ENCODE measurements at regions not wholly inside any gene's neighbourhood (a gene's known extent, or its start where the extent isn't known, plus 50 kb on each side); places are given as distances from the start of the nearest gene placed in this dataset.

DNA sequence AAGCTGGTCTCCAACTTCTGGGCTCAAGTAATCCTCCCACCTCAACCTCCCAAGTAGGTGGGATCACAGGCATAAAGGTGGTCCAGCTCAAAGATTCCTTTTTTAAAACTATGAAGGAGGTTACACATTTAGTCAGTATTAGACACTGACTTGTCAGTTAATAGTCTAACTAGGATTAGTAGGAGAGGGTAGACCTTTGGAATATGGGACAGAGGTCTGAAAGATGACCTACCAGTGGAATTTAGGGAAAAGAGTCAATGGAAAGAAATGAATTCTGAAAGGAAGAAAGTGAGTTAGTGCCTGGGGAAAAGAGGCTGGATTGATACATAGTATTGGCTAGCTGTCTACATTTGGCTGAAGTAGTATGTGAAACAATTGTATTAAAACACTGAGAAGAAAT lies 220.7 kb downstream of the MZT1 start:
- H3K4me3 ChIP-seq (replicated peaks; ENCODE audit: insufficient read depth, low read length), result no peak overlapping the region
- DNase-seq (ENCODE audit: low read depth in 1 of 2, low spot score in 1 of 2), result no peak
- no peaks in the 10 kb centered on the region for H3K27me3 ChIP-seq (ENCODE audit: insufficient read depth, poor library complexity, severe bottlenecking)
- TF ChIP-seq POLR2AphosphoS5 (IDR thresholded peaks at IDR 0.05; ENCODE audit: low read depth) (no peak), SPI1 (IDR thresholded peaks at IDR 0.05; ENCODE audit: borderline replicate concordance, low read depth) (no peak), GABPA (IDR thresholded peaks at IDR 0.05; ENCODE audit: low read depth) (no peak)
- TF ChIP-seq, protein P1, sequence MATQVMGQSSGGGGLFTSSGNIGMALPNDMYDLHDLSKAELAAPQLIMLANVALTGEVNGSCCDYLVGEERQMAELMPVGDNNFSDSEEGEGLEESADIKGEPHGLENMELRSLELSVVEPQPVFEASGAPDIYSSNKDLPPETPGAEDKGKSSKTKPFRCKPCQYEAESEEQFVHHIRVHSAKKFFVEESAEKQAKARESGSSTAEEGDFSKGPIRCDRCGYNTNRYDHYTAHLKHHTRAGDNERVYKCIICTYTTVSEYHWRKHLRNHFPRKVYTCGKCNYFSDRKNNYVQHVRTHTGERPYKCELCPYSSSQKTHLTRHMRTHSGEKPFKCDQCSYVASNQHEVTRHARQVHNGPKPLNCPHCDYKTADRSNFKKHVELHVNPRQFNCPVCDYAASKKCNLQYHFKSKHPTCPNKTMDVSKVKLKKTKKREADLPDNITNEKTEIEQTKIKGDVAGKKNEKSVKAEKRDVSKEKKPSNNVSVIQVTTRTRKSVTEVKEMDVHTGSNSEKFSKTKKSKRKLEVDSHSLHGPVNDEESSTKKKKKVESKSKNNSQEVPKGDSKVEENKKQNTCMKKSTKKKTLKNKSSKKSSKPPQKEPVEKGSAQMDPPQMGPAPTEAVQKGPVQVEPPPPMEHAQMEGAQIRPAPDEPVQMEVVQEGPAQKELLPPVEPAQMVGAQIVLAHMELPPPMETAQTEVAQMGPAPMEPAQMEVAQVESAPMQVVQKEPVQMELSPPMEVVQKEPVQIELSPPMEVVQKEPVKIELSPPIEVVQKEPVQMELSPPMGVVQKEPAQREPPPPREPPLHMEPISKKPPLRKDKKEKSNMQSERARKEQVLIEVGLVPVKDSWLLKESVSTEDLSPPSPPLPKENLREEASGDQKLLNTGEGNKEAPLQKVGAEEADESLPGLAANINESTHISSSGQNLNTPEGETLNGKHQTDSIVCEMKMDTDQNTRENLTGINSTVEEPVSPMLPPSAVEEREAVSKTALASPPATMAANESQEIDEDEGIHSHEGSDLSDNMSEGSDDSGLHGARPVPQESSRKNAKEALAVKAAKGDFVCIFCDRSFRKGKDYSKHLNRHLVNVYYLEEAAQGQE (IDR thresholded peaks at IDR 0.05; ENCODE audit: insufficient replicate concordance, low read depth), result no peak
- TF ChIP-seq, protein P2, sequence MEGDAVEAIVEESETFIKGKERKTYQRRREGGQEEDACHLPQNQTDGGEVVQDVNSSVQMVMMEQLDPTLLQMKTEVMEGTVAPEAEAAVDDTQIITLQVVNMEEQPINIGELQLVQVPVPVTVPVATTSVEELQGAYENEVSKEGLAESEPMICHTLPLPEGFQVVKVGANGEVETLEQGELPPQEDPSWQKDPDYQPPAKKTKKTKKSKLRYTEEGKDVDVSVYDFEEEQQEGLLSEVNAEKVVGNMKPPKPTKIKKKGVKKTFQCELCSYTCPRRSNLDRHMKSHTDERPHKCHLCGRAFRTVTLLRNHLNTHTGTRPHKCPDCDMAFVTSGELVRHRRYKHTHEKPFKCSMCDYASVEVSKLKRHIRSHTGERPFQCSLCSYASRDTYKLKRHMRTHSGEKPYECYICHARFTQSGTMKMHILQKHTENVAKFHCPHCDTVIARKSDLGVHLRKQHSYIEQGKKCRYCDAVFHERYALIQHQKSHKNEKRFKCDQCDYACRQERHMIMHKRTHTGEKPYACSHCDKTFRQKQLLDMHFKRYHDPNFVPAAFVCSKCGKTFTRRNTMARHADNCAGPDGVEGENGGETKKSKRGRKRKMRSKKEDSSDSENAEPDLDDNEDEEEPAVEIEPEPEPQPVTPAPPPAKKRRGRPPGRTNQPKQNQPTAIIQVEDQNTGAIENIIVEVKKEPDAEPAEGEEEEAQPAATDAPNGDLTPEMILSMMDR (IDR thresholded peaks at IDR 0.05; ENCODE audit: insufficient read depth, low read length), result no peak
- H3K27ac ChIP-seq (replicated peaks), result no peak overlapping the region

DNA sequence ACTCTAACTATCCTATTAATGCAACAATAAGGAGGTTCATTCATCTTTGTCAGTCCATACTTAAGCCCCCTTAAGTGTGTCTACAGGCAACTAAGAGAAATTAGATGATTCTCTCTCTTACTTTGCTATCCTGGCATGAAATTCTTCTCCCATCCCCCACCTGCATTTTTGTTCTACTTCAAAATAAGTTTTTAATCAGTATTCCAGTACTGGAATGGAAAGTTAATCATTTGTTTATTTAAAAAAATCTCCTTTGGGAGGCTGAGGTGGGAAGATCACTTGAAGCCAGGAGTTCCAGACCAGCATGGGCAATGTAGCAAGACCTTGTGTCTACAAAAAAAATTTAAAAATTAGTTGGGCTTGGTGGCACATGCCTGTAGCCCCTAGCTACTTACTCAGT lies 222.1 kb downstream of the MZT1 start:
- Histone ChIP-seq H3K27ac (replicated peaks) (no peak overlapping the region), H3K27me3 (ENCODE audit: insufficient read depth, poor library complexity, severe bottlenecking) (no peaks in the 10 kb centered on the region), H3K4me3 (replicated peaks; ENCODE audit: insufficient read depth, low read length) (no peak overlapping the region)
- DNase-seq (ENCODE audit: low read depth in 1 of 2, low spot score in 1 of 2), result no peak
- TF ChIP-seq POLR2AphosphoS5 (IDR thresholded peaks at IDR 0.05; ENCODE audit: low read depth) (no peak), GABPA (IDR thresholded peaks at IDR 0.05; ENCODE audit: low read depth) (no peak), SPI1 (IDR thresholded peaks at IDR 0.05; ENCODE audit: borderline replicate concordance, low read depth) (no peak)
- TF ChIP-seq, protein P1 (IDR thresholded peaks at IDR 0.05; ENCODE audit: insufficient replicate concordance, low read depth), result no peak
- TF ChIP-seq, protein P2 (IDR thresholded peaks at IDR 0.05; ENCODE audit: insufficient read depth, low read length), result no peak

DNA sequence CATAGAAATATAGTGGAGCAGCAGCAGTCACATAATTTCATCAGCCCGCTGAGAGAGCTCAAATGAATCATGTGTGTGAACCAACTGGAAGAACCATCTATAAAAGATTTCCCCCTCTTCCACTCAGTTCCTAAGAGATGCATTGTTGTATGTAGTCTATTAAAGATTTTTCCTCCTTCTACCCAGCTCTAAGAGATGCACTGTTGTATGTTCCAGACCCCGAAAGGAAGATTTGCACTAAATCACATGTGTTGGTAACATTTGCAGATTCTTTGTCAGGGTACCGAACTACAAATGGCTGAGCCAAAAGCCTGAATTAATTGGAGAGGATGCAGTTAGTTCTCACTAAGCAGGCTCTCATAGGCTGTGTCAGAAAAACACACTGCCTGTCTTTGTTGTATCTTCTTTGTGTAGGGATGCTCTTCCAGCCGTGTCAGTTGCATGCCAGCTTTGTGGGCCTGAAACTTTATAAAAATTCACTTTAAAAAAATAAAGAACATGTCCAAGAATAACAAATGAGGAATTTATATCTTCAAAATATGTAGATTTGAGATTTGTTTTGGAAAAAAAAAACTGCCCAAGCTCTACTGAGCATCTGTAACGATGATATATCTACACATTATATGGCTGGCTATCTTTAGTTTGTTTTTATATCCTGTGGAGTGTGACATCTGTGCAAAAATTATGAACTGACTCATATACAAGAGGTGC lies 223.1 kb downstream of the MZT1 start:
- Histone ChIP-seq H3K27me3 (ENCODE audit: insufficient read depth, poor library complexity, severe bottlenecking) (no peaks in the 10 kb centered on the region), H3K27ac (replicated peaks) (no peak overlapping the region), H3K4me3 (replicated peaks; ENCODE audit: insufficient read depth, low read length) (no peak overlapping the region)
- DNase-seq (ENCODE audit: low read depth in 1 of 2, low spot score in 1 of 2), result no peak
- TF ChIP-seq, protein P2 (IDR thresholded peaks at IDR 0.05; ENCODE audit: insufficient read depth, low read length), result no peak
- TF ChIP-seq GABPA (IDR thresholded peaks at IDR 0.05; ENCODE audit: low read depth) (no peak), SPI1 (IDR thresholded peaks at IDR 0.05; ENCODE audit: borderline replicate concordance, low read depth) (no peak), POLR2AphosphoS5 (IDR thresholded peaks at IDR 0.05; ENCODE audit: low read depth) (no peak)
- TF ChIP-seq, protein P1 (IDR thresholded peaks at IDR 0.05; ENCODE audit: insufficient replicate concordance, low read depth), result no peak
